NCI-H2029 (cell line): ENCODE measurements at regions not wholly inside any gene's neighbourhood (a gene's known extent, or its start where the extent isn't known, plus 50 kb on each side); places are given as distances from the start of the nearest gene placed in this dataset.
A peak's percentile ranks its signal among the peaks of the same experiment; 100 is the strongest.
"Not testable (repeated sequence)": the region's sequence is repeated elsewhere in the genome, so short reads cannot be mapped to it uniquely, and the experiment has no call there.

Source experiments
- DNase-seq: peaks from one replicate; lab custom pipeline; 2025; lab: John Stamatoyannopoulos, UW

- DNase-seq: no peak
These were observed 127.5 kb downstream of the VPREB1 start for GRCh38 chr22:22372086-22372485.

DNA sequence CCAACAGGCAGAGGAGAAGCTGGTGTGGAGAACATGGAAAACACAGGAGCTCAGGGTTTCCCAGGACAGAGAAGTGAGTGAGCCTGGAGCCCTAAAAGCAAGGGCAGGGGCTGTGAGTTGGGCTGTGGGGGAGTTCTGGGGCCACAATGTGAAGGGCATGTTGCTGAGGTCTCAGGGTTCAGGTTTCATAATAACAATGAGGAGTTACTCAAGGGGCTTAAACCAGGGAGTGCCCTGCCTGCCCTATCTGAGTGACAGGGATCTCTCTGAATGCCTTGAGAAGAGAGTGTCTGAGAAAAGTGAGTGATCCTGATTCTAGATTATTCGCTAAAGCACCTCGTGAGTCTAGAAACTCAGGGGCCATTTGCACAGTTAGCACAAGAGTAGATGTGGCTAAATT, 129.6 kb downstream of the VPREB1 start:
- no peak for DNase-seq

GRCh38 chr22:22374579-22374978, 130.0 kb downstream of the VPREB1 start:
- DNase-seq: no peak

DNA sequence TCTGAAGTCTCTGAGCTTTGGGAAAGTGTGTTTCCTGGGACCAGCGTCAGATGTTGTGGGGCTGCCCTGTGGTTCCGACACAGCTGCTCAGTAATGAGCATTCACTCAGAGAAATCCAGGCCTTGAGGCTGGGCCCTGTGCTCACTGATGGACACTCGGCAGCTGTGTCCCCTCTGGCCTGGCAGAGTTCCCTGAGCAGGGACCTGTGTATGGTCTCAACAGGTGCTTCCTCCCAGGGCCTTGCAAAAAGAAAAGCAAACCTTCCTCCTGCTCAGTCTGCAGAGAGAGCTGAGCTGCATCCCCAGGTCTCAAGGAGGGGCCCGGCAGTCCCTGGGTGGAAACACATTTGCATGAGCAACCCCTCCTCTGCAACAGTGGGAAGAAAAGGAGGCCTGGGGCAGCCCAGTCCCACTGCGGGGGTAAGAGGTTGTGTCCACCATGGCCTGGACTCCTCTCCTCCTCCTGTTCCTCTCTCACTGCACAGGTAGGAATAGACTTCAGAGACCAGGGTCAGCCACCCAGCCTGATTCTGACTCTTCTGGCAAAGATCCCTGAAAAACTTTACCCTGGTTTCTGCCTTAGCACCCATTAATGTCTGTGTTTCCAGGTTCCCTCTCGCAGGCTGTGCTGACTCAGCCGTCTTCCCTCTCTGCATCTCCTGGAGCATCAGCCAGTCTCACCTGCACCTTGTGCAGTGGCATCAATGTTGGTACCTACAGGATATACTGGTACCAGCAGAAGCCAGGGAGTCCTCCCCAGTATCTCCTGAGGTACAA, 131.2 kb downstream of the VPREB1 start:
- DNase-seq: no peak

DNA sequence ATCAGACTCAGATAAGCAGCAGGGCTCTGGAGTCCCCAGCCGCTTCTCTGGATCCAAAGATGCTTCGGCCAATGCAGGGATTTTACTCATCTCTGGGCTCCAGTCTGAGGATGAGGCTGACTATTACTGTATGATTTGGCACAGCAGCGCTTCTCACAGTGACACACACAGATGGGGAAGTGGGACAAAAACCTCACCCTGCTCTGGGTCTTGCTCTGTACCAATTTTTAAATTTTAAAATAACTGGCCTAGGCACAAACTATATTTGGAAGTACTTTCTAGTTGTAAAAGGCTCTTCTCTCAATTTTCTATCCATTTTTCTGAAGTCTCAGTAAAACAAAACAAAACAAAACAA, 131.7 kb downstream of the VPREB1 start:
- DNase-seq: no peak

DNA sequence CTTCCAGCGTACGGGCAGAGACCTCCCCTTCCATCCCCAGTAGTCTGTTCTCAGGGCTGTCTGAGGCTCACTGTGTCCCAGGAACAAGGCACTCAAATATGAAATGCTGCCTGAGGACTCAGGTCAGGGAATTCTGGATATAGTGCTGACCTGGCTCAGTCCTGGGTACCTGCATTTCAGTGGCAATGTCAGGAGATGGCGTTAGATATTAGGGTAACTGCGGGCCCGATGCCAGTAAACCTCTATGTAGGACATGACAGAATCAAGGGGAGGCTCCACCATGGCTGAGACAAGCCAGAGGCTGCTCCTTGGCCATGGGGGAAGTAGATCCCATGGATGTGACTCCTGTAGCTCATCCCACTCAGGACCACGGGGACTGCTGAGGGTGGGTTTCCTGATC, 131.7 kb downstream of the ZNF280B start:
- not testable (repeated sequence) for DNase-seq

DNA sequence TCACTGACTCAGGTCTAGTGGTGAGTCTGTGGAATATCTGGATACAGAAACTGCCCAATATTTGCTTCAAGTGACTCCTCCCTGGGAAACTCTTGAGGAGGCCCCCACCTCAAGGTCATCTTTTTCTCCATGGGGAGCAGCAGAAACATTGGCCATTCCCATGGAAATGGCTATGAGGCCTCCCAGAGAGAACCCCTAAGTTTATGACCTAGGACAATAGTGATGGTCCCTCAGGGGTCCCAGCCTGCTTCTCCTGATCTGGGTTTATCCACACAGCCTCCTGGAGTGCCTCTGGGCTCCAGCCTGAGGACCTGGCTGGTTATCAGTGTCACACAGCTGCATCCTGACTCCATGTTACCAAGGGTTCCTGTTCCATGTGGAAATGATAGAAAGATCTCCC, 131.2 kb downstream of the ZNF280B start:
- no peak for DNase-seq

DNA sequence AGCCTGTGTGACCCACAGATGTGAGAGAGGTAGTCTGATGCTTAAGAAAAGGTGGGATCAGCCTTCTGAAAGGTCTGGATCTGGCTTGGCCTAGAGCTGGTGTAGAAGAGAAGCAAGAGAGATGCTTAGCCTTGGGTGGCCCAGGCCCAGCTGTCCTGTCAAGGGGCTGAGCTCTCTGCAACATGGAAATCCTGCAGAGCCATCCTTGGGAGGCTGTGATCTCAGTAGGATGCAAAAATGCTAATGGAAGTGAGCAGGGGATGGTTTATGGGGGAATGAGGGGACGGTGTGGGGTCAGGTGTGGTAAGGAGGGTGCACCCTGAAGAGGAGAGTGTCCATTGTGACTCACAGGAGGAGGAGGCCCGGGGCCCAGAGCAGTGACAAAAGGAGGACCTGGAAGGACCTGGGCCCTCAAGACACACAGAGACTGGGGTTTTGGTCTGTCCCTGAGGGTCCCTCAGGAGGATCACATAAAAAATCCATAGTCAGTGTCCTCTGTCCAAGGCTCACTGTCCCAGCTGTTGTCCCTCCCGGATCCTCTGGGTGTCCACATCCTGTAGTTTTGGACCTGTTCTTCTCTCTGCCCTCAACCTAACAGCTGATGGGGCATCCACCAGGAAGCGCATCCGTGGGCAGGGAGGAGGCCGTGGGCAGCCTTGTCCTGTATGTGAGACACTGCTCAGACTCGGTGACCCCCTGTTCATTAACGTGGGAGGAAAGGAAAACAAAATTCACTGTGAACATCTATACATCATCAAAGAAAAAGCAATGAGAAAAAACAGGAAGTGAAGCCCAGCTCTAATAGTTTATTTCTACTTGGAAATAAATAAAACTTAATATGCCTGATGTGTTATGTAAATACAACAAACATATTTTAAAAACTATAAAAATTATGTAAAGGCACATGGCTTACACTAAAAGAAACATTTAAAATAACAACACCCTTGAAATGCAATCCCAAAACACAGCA, 129.8 kb downstream of the ZNF280B start:
- DNase-seq: no peak

DNA sequence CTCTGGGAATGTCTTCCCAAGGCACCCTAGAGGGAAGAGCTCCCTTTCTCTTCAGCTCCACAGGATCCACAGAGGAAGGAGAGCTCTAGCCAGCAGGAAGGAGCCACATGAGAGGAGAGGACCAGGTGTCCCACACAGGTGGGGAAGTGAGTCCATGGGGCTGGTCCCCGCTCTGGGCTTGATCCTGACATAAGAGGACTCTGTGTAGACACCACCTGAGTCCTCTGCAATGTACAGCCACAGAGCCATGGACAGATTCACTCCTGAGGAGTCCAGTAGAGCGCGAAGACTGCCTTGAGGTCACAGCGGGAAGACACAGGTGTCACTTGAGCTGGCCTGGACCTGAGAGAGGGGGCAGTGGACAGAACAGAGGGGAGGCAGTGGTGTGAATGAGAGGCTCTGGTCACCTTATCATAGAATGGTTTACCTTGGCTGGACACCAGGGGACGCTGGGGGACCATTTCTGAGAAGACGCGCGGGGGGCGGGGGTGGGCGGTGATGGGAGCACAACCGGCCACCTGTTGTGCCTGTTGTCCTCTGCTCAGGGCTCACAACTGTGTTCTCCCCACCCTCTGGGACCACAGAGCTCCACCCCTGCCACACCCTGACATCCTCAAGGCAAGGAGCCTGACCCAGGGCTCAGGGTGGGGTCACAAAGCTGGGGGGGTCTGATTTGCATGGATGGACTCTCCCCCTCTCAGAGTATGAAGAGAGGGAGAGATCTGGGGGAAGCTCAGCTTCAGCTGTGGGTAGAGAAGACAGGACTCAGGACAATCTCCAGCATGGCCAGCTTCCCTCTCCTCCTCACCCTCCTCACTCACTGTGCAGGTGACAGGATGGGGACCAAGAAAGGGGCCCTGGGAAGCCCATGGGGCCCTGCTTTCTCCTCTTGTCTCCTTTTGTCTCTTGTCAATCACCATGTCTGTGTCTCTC, 128.2 kb downstream of the ZNF280B start:
- peak; percentile 17 for DNase-seq

- DNase-seq: not testable (repeated sequence)
These were observed 127.2 kb downstream of the ZNF280B start for GRCh38 chr22:22381292-22381691.

DNA sequence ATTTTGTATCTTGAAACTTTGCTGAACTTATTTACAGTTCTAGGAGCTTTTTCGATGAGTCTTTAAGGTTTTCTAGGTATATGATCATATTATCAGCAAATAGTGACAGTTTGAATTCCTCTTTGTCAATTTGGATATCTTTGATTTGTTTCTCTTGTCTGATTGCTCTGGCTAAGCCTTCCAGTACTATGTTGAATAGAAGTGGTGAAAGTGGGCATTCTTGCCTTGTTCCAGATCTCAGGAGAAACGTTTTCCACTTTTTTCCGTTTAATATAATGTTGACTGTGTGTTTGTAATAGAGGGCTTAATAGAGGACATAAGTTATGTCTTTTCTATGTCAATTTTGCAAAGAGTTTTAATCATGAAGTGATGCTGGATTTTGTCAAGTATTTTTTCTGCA, 124.3 kb downstream of the ZNF280B start:
- DNase-seq: no peak

DNA sequence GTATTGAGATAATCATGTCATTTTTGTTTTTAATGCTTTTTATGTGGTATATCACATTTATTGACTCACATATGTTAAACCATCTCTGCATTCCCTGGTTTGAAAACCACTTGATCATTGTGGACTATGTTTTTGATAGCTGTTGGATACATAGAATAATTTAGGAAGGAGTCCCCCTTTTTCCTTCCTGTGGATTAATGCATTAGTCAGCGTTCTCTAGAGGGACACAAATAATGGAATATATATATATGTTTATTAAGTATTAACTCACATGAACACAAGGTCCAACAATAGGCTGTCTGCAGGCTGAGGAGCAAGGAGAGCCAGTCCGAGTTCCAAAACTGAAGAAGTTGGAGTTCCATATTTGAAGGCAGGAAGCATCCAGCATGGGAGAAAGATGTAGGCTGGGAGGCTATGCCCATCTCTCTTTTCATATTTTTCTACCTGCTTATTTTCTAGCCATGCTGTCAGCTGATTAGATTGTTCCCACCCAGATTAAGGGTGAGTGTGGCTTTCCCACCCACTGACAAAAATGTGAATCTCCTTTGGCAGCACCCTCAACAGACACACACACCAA, 123.8 kb downstream of the ZNF280B start:
- no peak for DNase-seq

DNA sequence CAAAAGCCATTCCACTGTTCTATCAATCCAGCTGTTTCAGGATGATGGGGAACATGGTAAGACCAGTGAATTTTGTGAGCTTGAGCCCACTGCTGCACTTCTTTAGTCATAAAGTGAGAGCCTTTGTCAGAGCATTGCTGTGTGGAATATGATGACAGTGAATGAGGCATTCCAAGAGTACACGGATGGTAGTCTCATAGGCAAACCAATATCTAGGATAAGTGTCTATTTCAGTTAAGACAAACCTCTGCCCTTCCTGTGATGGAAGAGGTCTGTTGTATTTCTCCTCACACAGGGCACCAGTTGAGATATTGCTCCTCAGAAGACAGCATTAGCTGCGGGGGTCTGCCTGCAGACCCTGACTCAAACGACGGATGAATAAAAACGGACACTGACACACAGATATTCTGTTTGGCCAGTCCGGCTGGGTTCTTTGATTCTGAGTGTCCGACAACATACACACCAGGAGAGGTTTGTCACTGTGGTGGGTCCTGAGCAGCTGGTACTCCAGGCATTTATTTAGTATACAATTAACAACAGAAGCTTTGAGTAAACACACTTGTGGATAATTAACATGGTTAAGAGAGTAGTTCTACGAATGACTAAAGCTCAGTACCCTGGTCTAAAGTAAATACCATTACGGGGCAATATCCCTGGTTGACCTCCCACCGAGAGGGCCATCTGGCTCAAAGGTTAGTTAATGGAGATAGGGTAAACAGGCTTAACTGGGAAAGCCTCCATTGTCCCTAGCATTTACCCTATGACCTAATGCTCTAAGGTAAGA, 121.7 kb downstream of the ZNF280B start:
- DNase-seq: peak; percentile 37

- DNase-seq: no peak
These were observed 121.2 kb downstream of the ZNF280B start for GRCh38 chr22:22387386-22387736.

GRCh38 chr22:22388090-22388489, 120.5 kb downstream of the ZNF280B start:
- no peak for DNase-seq

DNA sequence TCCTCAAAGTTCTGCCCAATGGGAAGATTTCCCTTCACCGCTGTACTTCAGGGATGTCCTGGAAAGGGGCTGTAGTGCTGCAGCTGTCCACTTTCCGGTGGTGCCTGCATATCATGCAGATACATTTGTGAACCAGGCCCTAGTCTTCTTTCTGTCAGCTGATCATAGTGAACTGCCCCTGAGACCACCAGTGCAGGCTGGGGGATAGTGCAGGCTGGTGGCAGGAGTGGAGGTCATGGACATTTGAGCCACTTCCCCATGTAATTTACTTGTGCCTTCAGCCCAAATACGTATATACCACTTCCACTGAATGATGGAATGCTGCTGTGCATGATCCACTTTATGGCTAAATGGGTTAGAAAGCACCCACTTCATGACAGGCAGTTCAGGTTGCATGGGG, 120.0 kb downstream of the ZNF280B start:
- no peak for DNase-seq

DNA sequence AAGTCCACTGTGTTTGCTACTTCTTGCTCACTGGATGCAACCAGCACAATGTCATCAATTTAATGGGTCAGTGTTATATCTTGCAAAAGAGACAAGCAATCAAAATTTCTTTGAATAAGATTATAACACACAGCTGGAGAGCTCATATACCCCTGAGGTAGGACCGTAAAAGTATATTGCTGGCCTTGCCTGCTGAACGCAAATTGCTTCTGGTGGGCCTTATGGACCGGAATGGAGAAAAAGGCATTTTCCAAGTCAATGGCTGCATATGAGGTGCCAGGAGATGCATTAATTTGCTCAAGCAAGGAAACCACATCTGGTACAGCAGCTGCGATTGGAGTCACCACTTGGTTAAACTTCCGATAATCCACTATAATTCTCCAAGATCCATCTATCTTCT, 119.1 kb downstream of the ZNF280B start:
- DNase-seq: no peak

- no peak for DNase-seq
These were observed 117.6 kb downstream of the ZNF280B start for GRCh38 chr22:22390989-22391388.

DNA sequence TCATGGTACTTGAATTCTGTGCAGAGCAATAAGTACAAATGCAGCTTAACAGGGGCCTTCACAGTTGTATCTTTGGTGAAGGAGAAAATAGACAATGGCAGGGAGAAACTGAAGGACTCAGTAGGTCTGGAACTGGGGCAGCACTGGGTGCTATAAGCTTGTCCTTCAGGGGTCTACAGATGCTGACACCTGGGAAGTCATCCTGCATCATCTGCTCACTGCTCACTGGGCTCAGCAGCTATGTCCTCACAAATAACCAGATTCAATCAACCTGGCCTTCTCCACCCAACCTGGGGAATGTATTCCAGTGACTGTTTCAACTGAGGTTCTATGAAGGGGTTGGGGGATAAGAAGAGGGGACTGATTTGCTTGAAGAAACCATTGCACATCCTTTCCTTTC, 117.0 kb downstream of the ZNF280B start:
- no peak for DNase-seq

GRCh38 chr22:22392131-22392530, 116.4 kb downstream of the ZNF280B start:
- no peak for DNase-seq

- DNase-seq: no peak
These were observed 114.0 kb downstream of the ZNF280B start for GRCh38 chr22:22394591-22394990.
